H9 (cell line): ENCODE measurements at regions not wholly inside any gene's neighbourhood (a gene's known extent, or its start where the extent isn't known, plus 50 kb on each side); places are given as distances from the start of the nearest gene placed in this dataset.

Source experiments
- DNase-seq: peaks from one replicate; pipeline ENCODE4 v3.0.0-alpha.2; 2017
- H2AFZ ChIP-seq: one replicate; pipeline ENCODE4 v1.6.1; 2013; ENCODE audit warnings: mild to moderate bottlenecking, low read length, control low read depth, moderate library complexity
- H2AK5ac ChIP-seq: 2 replicates; pipeline ENCODE4 v1.6.1; 2013; ENCODE audit warnings: low read length, control low read depth, mixed read lengths; ENCODE audit not compliant: insufficient read length
- H2BK120ac ChIP-seq: one replicate; pipeline ENCODE4 v1.6.1; 2013; ENCODE audit warnings: low read depth, mild to moderate bottlenecking, low read length, control low read depth, inconsistent platforms; ENCODE audit not compliant: poor library complexity, severe bottlenecking
- H2BK12ac ChIP-seq: 2 replicates; pipeline ENCODE4 v1.6.1; 2013; ENCODE audit warnings: low read length, control low read depth, mixed read lengths, low read depth; ENCODE audit not compliant: insufficient read length
- H2BK15ac ChIP-seq: 2 replicates; pipeline ENCODE4 v1.6.1; 2013; ENCODE audit warnings: low read depth, low read length, control low read depth
- H2BK20ac ChIP-seq: one replicate; pipeline ENCODE4 v1.6.1; 2013; ENCODE audit warnings: low read depth, mild to moderate bottlenecking, low read length, control low read depth, inconsistent platforms; ENCODE audit not compliant: poor library complexity, severe bottlenecking
- H2BK5ac ChIP-seq: 2 replicates; pipeline ENCODE4 v1.6.1; 2013; ENCODE audit warnings: low read length, control low read depth, mixed read lengths; ENCODE audit not compliant: insufficient read length
- H3K14ac ChIP-seq: 2 replicates; pipeline ENCODE4 v1.6.1; 2013; ENCODE audit warnings: low read length, control low read depth; ENCODE audit not compliant: insufficient read depth
- H3K18ac ChIP-seq: 2 replicates; pipeline ENCODE4 v1.6.1; 2013; ENCODE audit warnings: low read depth, mild to moderate bottlenecking, mixed read lengths, low read length, control low read depth; ENCODE audit not compliant: insufficient read length
- H3K23ac ChIP-seq: 2 replicates; pipeline ENCODE4 v1.6.1; 2013; ENCODE audit warnings: low read length, control low read depth, mixed read lengths, low read depth; ENCODE audit not compliant: insufficient read length
- H3K23me2 ChIP-seq: 2 replicates; pipeline ENCODE4 v1.6.1; 2013; ENCODE audit warnings: low read depth, mild to moderate bottlenecking, mixed read lengths, low read length, control low read depth; ENCODE audit not compliant: insufficient read length, poor library complexity, severe bottlenecking
- H3K27ac ChIP-seq: 2 replicates; pipeline ENCODE4 v1.5.1; 2013; ENCODE audit warnings: low read length, control low read depth, mixed read lengths, low read depth; ENCODE audit not compliant: insufficient read length
- H3K27me3 ChIP-seq: 2 replicates; pipeline ENCODE4 v1.6.1; 2013; ENCODE audit warnings: low read length, control low read depth, inconsistent platforms; ENCODE audit not compliant: insufficient read depth
- H3K4ac ChIP-seq: 2 replicates; pipeline ENCODE4 v1.6.1; 2013; ENCODE audit warnings: low read depth, mild to moderate bottlenecking, control low read depth, inconsistent platforms, low read length, moderate library complexity
- H3K4me1 ChIP-seq: 2 replicates; pipeline ENCODE4 v1.6.1; 2013; ENCODE audit warnings: low read length, control low read depth, inconsistent platforms; ENCODE audit not compliant: insufficient read depth
- H3K4me2 ChIP-seq: 2 replicates; pipeline ENCODE4 v1.6.1; 2013; ENCODE audit warnings: low read length, control low read depth, mixed read lengths; ENCODE audit not compliant: insufficient read length, insufficient read depth
- H3K56ac ChIP-seq: 2 replicates; pipeline ENCODE4 v1.6.1; 2013; ENCODE audit warnings: low read depth, mild to moderate bottlenecking, mixed read lengths, low read length, control low read depth; ENCODE audit not compliant: insufficient read length
- H3K79me1 ChIP-seq: 2 replicates; pipeline ENCODE4 v1.6.1; 2013; ENCODE audit warnings: low read depth, mild to moderate bottlenecking, moderate library complexity, low read length, control low read depth, inconsistent platforms; ENCODE audit not compliant: insufficient read depth, poor library complexity, severe bottlenecking
- H3K79me2 ChIP-seq: 2 replicates; pipeline ENCODE4 v1.6.1; 2013; ENCODE audit warnings: low read length, control low read depth, inconsistent platforms; ENCODE audit not compliant: insufficient read depth
- H3K9ac ChIP-seq: 2 replicates; pipeline ENCODE4 v1.6.1; 2013; ENCODE audit warnings: low read length, control low read depth, mixed read lengths; ENCODE audit not compliant: insufficient read length; ENCODE audit errors: extremely low read depth
- H3K9me3 ChIP-seq: one replicate; pipeline ENCODE4 v1.6.1; 2013; ENCODE audit warnings: low read depth, low read length, inconsistent platforms; ENCODE audit not compliant: control insufficient read depth
- H3T11ph ChIP-seq: one replicate; pipeline ENCODE4 v1.6.1; 2013; ENCODE audit warnings: mild to moderate bottlenecking, low read length, control low read depth, inconsistent platforms
- H4K20me1 ChIP-seq: one replicate; pipeline ENCODE4 v1.6.1; 2013; ENCODE audit not compliant: control insufficient read depth, insufficient read length, insufficient read depth
- H4K5ac ChIP-seq: 2 replicates; pipeline ENCODE4 v1.6.1; 2013; ENCODE audit warnings: low read depth, mild to moderate bottlenecking, mixed read lengths, low read length, control low read depth; ENCODE audit not compliant: insufficient read length
- H4K8ac ChIP-seq: replicated peaks from 2 replicates; pipeline ENCODE4 v1.6.1; 2013; ENCODE audit warnings: low read length, control low read depth, mixed read lengths, low read depth; ENCODE audit not compliant: insufficient read length
- H4K91ac ChIP-seq: 2 replicates; pipeline ENCODE4 v1.6.1; 2013; ENCODE audit warnings: low read depth, mild to moderate bottlenecking, moderate library complexity, mixed read lengths, low read length, control low read depth; ENCODE audit not compliant: insufficient read length
- H3K27ac Mint-ChIP-seq, 3 experiments: 2 replicates in 2 of 3; 3 replicates in 1 of 3; pipeline ENCODE4 v1.8.0; 2020 to 2021; ENCODE audit warnings: mixed read lengths in 3 of 3, mild to moderate bottlenecking in 1 of 3, moderate library complexity in 1 of 3
- H3K27me3 Mint-ChIP-seq: 2 replicates; pipeline ENCODE4 v1.8.0; 2021; ENCODE audit warnings: low read depth, mild to moderate bottlenecking, moderate library complexity, mixed read lengths
- H3K36me3 Mint-ChIP-seq, 3 experiments: 2 replicates in 2 of 3; 3 replicates in 1 of 3; pipeline ENCODE4 v1.8.0; 2020 to 2021; ENCODE audit warnings: low read depth in 3 of 3, mixed read lengths in 3 of 3; ENCODE audit not compliant: insufficient read depth in 1 of 3
- H3K4me1 Mint-ChIP-seq, 2 experiments: 2 replicates each; pipeline ENCODE4 v1.8.0; 2020; ENCODE audit warnings: mixed read lengths in 2 of 2
- H3K4me3 Mint-ChIP-seq, 2 experiments: 2 replicates in 1 of 2; 3 replicates in 1 of 2; pipeline ENCODE4 v1.8.0; 2020 to 2021; ENCODE audit warnings: mild to moderate bottlenecking in 2 of 2, mixed read lengths in 2 of 2, moderate library complexity in 1 of 2
- H3K9me3 Mint-ChIP-seq, 2 experiments: 2 replicates in 1 of 2; 3 replicates in 1 of 2; pipeline ENCODE4 v1.8.0; 2020; ENCODE audit warnings: mild to moderate bottlenecking in 2 of 2, mixed read lengths in 2 of 2, moderate library complexity in 1 of 2
- CTCF ChIP-seq: fragments of 200-600 bp; sonication (generic); conservative IDR thresholded peaks from 3 replicates; pipeline ENCODE4 v1.8.0; 2021; ENCODE audit warnings: antibody characterized with exemption, mild to moderate bottlenecking
- WGBS: extraction: QIAGEN DNeasy Blood & Tissue Kit; methylation state at CpG from one replicate; pipeline ENCODE4 v1.1.7; 2013; ENCODE audit warnings: missing lambda C conversion rate, low lambda C conversion rate, mixed read lengths; ENCODE audit not compliant: insufficient read length; ENCODE audit errors: extremely low coverage; 5-methylcytosine and 5-hydroxymethylcytosine counted together

GRCh38 chr13:74633734-74634133 lies 499.5 kb upstream of the KLF12 start:
- Histone ChIP-seq H3K18ac (no peak overlapping the region), H2AK5ac (no peak overlapping the region), H2BK15ac (no peak overlapping the region), H3K56ac (no peak overlapping the region), H3K9me3 (no peaks in the 10 kb centered on the region), H4K8ac (no peak overlapping the region), H4K5ac (no peak overlapping the region), H3K9ac (no peak overlapping the region), H3K4me1 (no peaks in the 10 kb centered on the region), H3K4me2 (no peak overlapping the region), H3K14ac (no peak overlapping the region), H3K23me2 (no peaks in the 10 kb centered on the region), H2BK20ac (no peak overlapping the region), H3K79me2 (no peaks in the 10 kb centered on the region), H3K23ac (no peak overlapping the region), H3K4ac (no peak overlapping the region), H4K20me1 (no peaks in the 10 kb centered on the region), H3K27ac (no peak overlapping the region), H2AFZ (no peak overlapping the region), H2BK12ac (no peak overlapping the region), H3K27me3 (no peaks in the 10 kb centered on the region), H2BK120ac (no peak overlapping the region), H3K79me1 (no peaks in the 10 kb centered on the region), H3T11ph (no peak overlapping the region), H4K91ac (no peak overlapping the region), H2BK5ac (no peak overlapping the region)
- Mint-ChIP-seq H3K9me3 (no peaks in the 10 kb centered on the region), H3K36me3 (no peaks in the 10 kb centered on the region), H3K27me3 (no peaks in the 10 kb centered on the region; the same call in 1 of the 2 replicates), H3K4me3 (no peak overlapping the region), H3K4me1 (no peaks in the 10 kb centered on the region), H3K27ac (no peak overlapping the region)
- TF ChIP-seq CTCF: no peak
- no CpG with 5 or more reads among the region's 2 CpGs for WGBS
- DNase-seq: no peak
